Liver (tissue), 8 donors: ENCODE measurements at regions not wholly inside any gene's neighbourhood (a gene's known extent, or its start where the extent isn't known, plus 50 kb on each side); places are given as distances from the start of the nearest gene placed in this dataset.

ENCODE experiments used
- DNase-seq: peaks from one replicate; pipeline ENCODE4 v3.0.0-alpha.2; 2017; ENCODE audit warnings: low spot score
- H3K27ac ChIP-seq, 2 donors: one replicate each; pipeline ENCODE4 v1.7.0; 2013; ENCODE audit warnings: inconsistent platforms in 2 of 2, low read length in 2 of 2, control low read depth in 1 of 2, low read depth in 1 of 2, mild to moderate bottlenecking in 1 of 2
- H3K27me3 ChIP-seq, 4 donors: one replicate each; pipeline versions ENCODE4 v1.6.1 to v1.7.0; 2013; ENCODE audit warnings: low read length in 3 of 4, inconsistent platforms in 1 of 4, mild to moderate bottlenecking in 1 of 4, moderate library complexity in 1 of 4; ENCODE audit not compliant: control insufficient read depth in 4 of 4, insufficient read depth in 4 of 4
- H3K36me3 ChIP-seq, 4 donors: one replicate each; pipeline versions ENCODE4 v1.6.1 to v1.7.0; 2013; ENCODE audit warnings: low read length in 3 of 4, mild to moderate bottlenecking in 3 of 4, low read depth in 1 of 4, moderate library complexity in 1 of 4; ENCODE audit not compliant: control insufficient read depth in 4 of 4, insufficient read depth in 3 of 4
- H3K4me1 ChIP-seq, 4 donors: one replicate each; pipeline versions ENCODE4 v1.6.1 to v1.7.0; 2013; ENCODE audit warnings: low read length in 3 of 4, mild to moderate bottlenecking in 3 of 4, moderate library complexity in 1 of 4; ENCODE audit not compliant: control insufficient read depth in 4 of 4, insufficient read depth in 4 of 4
- H3K4me3 ChIP-seq, 3 donors: one replicate each; pipeline versions ENCODE4 v1.6.1 to v1.7.0; 2013; ENCODE audit warnings: low read length in 3 of 3, control low read depth in 1 of 3, low read depth in 1 of 3, mild to moderate bottlenecking in 1 of 3
- H3K9ac ChIP-seq, 2 donors: one replicate each; pipeline ENCODE4 v1.7.0; 2013; ENCODE audit warnings: low read length in 2 of 2, mild to moderate bottlenecking in 2 of 2, moderate library complexity in 2 of 2, control low read depth in 1 of 2, low read depth in 1 of 2
- H3K9me3 ChIP-seq, 4 donors: one replicate each; pipeline versions ENCODE4 v1.6.1 to v1.7.0; 2013; ENCODE audit warnings: low read length in 3 of 4; ENCODE audit not compliant: control insufficient read depth in 4 of 4
- ATF3 ChIP-seq: IDR thresholded peaks from 2 replicates; pipeline ENCODE4 v1.6.1; 2016; ENCODE audit warnings: antibody characterized with exemption
- CTCF ChIP-seq: fragments of 150-350 bp; IDR thresholded peaks from 2 replicates; pipeline ENCODE4 v1.5.1; 2017; ENCODE audit warnings: improper control_type of control experiment, low read depth, low read length; ENCODE audit not compliant: missing input control
- EGR1 ChIP-seq, 2 donors: IDR thresholded peaks; 2 replicates each; pipeline ENCODE4 v1.6.1; 2016 to 2018; ENCODE audit warnings: antibody characterized with exemption in 2 of 2, low read depth in 2 of 2
- FOXA1 ChIP-seq: IDR thresholded peaks from 2 replicates; pipeline ENCODE4 v1.6.1; 2016; ENCODE audit warnings: antibody characterized with exemption
- FOXA2 ChIP-seq: IDR thresholded peaks from 2 replicates; pipeline ENCODE4 v1.6.1; 2016; ENCODE audit warnings: antibody characterized with exemption
- GABPA ChIP-seq, 2 donors: IDR thresholded peaks in 1 of 2; conservative IDR thresholded peaks in 1 of 2; 2 replicates each; pipeline ENCODE4 v1.6.1; 2016; ENCODE audit warnings: antibody characterized with exemption in 2 of 2, mild to moderate bottlenecking in 1 of 2, moderate library complexity in 1 of 2
- HNF4A ChIP-seq, 2 donors: conservative IDR thresholded peaks; 2 replicates each; pipeline ENCODE4 v1.6.1; 2016; ENCODE audit warnings: antibody characterized with exemption in 2 of 2, mild to moderate bottlenecking in 2 of 2
- HNF4G ChIP-seq: IDR thresholded peaks from 2 replicates; pipeline ENCODE4 v1.6.1; 2016; ENCODE audit warnings: antibody characterized with exemption
- JUND ChIP-seq, 2 donors: IDR thresholded peaks; 2 replicates each; pipeline ENCODE4 v1.6.1; 2016; ENCODE audit warnings: antibody characterized with exemption in 2 of 2
- MAX ChIP-seq: IDR thresholded peaks from 2 replicates; pipeline ENCODE4 v1.6.1; 2016; ENCODE audit warnings: antibody characterized with exemption
- NR2F2 ChIP-seq: IDR thresholded peaks from 2 replicates; pipeline ENCODE4 v1.6.1; 2016; ENCODE audit warnings: antibody characterized with exemption
- RAD21 ChIP-seq, 2 donors: IDR thresholded peaks; 2 replicates each; pipeline ENCODE4 v1.6.1; 2016; ENCODE audit warnings: antibody characterized with exemption in 2 of 2, mild to moderate bottlenecking in 2 of 2
- REST ChIP-seq: IDR thresholded peaks from 2 replicates; pipeline ENCODE4 v1.6.1; 2016; ENCODE audit warnings: antibody characterized with exemption, mild to moderate bottlenecking
- RXRA ChIP-seq, 2 donors: IDR thresholded peaks; 2 replicates each; pipeline ENCODE4 v1.6.1; 2017 to 2018; ENCODE audit warnings: antibody characterized with exemption in 2 of 2, mild to moderate bottlenecking in 1 of 2
- TAF1 ChIP-seq: conservative IDR thresholded peaks from 2 replicates; pipeline ENCODE4 v1.6.1; 2016; ENCODE audit warnings: antibody characterized with exemption, mild to moderate bottlenecking
- YY1 ChIP-seq: IDR thresholded peaks from 2 replicates; pipeline ENCODE4 v1.6.1; 2016; ENCODE audit warnings: antibody characterized with exemption, mild to moderate bottlenecking
- WGBS: extraction: QIAGEN DNeasy Blood & Tissue Kit; methylation state at CpG from one replicate; pipeline ENCODE4 v1.1.7; 2013; 5-methylcytosine and 5-hydroxymethylcytosine counted together
- TF ChIP-seq, protein P1 (sequence below): IDR thresholded peaks from 2 replicates; pipeline ENCODE4 v1.6.1; 2016; ENCODE audit warnings: antibody characterized with exemption
- donor health status: healthy.
- donor health status: healthy.
- donor health status: healthy.
- donor health status: healthy.
- donor health status: healthy.

DNA sequence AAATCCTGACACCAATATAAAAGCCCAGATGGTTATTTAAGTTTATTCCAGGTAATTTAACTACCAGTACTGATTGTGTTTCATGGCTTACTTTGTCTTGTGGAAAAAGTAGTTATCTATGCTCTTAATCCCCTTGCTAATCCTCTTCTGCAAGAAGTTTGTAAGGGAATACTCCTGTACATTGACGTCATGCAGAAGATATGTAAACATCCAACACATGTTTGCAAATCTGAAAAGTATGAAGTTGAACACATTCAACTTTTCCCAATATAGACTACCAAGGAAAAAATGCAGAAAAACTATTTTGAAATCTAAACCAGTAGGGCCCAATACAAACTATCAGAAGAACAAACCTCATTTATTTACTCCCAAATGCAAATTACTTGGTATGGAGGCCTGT is 56.3 kb upstream of the ELL2 start:
- no peak overlapping the region for H3K9ac ChIP-seq
- WGBS: 90% methylated on average over 1 of the region's 1 CpG
- TF ChIP-seq FOXA2 (no peak), REST (no peak), HNF4A (conservative IDR thresholded peaks at IDR 0.05) (no peak), FOXA1 (no peak), NR2F2 (no peak), TAF1 (no peak), EGR1 (IDR thresholded peaks at IDR 0.05; ENCODE audit: low read depth in 2 of 2) (no peak), HNF4G (no peak), RAD21 (IDR thresholded peaks at IDR 0.05) (no peak), GABPA (IDR thresholded peaks at IDR 0.05 in 1 of 2, conservative IDR thresholded peaks at IDR 0.05 in 1 of 2) (no peak), CTCF (no peak), MAX (no peak), RXRA (IDR thresholded peaks at IDR 0.05) (no peak), YY1 (no peak), JUND (IDR thresholded peaks at IDR 0.05) (no peak)
- H3K4me1 ChIP-seq: no peaks in the 10 kb centered on the region
- no peak overlapping the region for H3K4me3 ChIP-seq
- H3K27me3 ChIP-seq: no peaks in the 10 kb centered on the region
- no peaks in the 10 kb centered on the region for H3K36me3 ChIP-seq
- H3K9me3 ChIP-seq: no peaks in the 10 kb centered on the region
- H3K27ac ChIP-seq: no peak overlapping the region
- no peak for DNase-seq

DNA sequence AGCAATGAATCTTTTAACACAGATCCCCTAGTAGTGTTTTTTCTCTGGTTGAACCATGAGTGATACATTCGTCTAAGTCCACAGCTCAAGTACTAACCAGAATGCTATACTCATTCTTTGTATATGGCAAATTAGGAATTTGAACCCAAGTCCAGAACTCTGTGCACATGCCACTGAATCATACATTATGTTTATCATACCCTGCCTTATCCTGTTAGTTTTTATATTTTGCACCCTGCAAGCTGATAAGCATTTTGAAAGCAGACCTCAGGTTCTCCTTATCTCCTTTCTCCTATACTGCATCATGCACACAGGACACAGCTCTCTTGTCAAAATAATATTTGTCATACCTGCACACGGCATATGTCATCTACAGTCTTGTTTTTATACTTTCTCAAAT is 54.6 kb upstream of the ELL2 start:
- whole genome bisulfite sequencing: 94% methylated on average over 2 of the region's 2 CpGs
- H3K4me1 ChIP-seq: no peaks in the 10 kb centered on the region
- H3K27me3 ChIP-seq: no peaks in the 10 kb centered on the region
- DNase-seq: no peak
- H3K9ac ChIP-seq: no peak overlapping the region
- H3K27ac ChIP-seq: no peak overlapping the region
- no peaks in the 10 kb centered on the region for H3K9me3 ChIP-seq
- H3K36me3 ChIP-seq: no peaks in the 10 kb centered on the region
- no peak overlapping the region for H3K4me3 ChIP-seq
- TF ChIP-seq HNF4G (no peak), TAF1 (no peak), JUND (IDR thresholded peaks at IDR 0.05) (no peak), YY1 (no peak), EGR1 (IDR thresholded peaks at IDR 0.05; ENCODE audit: low read depth in 2 of 2) (no peak), CTCF (no peak), RAD21 (IDR thresholded peaks at IDR 0.05) (no peak), GABPA (IDR thresholded peaks at IDR 0.05 in 1 of 2, conservative IDR thresholded peaks at IDR 0.05 in 1 of 2) (no peak), REST (no peak), MAX (no peak), HNF4A (conservative IDR thresholded peaks at IDR 0.05) (no peak), FOXA1 (no peak), ATF3 (no peak), RXRA (IDR thresholded peaks at IDR 0.05) (no peak), NR2F2 (no peak), FOXA2 (no peak)
- TF ChIP-seq, protein P1, sequence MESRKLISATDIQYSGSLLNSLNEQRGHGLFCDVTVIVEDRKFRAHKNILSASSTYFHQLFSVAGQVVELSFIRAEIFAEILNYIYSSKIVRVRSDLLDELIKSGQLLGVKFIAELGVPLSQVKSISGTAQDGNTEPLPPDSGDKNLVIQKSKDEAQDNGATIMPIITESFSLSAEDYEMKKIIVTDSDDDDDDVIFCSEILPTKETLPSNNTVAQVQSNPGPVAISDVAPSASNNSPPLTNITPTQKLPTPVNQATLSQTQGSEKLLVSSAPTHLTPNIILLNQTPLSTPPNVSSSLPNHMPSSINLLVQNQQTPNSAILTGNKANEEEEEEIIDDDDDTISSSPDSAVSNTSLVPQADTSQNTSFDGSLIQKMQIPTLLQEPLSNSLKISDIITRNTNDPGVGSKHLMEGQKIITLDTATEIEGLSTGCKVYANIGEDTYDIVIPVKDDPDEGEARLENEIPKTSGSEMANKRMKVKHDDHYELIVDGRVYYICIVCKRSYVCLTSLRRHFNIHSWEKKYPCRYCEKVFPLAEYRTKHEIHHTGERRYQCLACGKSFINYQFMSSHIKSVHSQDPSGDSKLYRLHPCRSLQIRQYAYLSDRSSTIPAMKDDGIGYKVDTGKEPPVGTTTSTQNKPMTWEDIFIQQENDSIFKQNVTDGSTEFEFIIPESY: no peak
